Breast epithelium (tissue), 3 donors: ENCODE measurements at regions not wholly inside any gene's neighbourhood (a gene's known extent, or its start where the extent isn't known, plus 50 kb on each side); places are given as distances from the start of the nearest gene placed in this dataset.

Experiments used
- CTCF ChIP-seq, 3 donors: fragments of 450-650 bp; IDR thresholded peaks; one replicate each; pipeline ENCODE4 v1.5.1; 2016 to 2017; ENCODE audit warnings: antibody characterized with exemption in 3 of 3, mild to moderate bottlenecking in 3 of 3, moderate library complexity in 3 of 3
- POLR2A ChIP-seq: fragments of 450-650 bp; IDR thresholded peaks from one replicate; pipeline ENCODE4 v1.6.1; 2016; ENCODE audit warnings: antibody characterized with exemption, mild to moderate bottlenecking, moderate library complexity
- POLR2AphosphoS5 ChIP-seq, 3 donors: sonication (generic); formaldehyde crosslinking; IDR thresholded peaks; one replicate each; pipeline ENCODE4 v1.6.1; 2017; ENCODE audit warnings: antibody characterized with exemption in 3 of 3

- TF ChIP-seq POLR2A: no peak
- no peak for TF ChIP-seq POLR2AphosphoS5 (IDR thresholded peaks at IDR 0.05)
- TF ChIP-seq CTCF (IDR thresholded peaks at IDR 0.05): no peak
These were observed 261.7 kb downstream of the BUD13 start for GRCh38 chr11:116510886-116511650.
